GM12878 (cell line): ENCODE measurements at regions not wholly inside any gene's neighbourhood (a gene's known extent, or its start where the extent isn't known, plus 50 kb on each side); places are given as distances from the start of the nearest gene placed in this dataset.

Source experiments
- ATAC-seq: fragments of 200-7000 bp; cut with Tn5 transposase; 3 replicates; pipeline ENCODE4 v1.9.1; 2020; ENCODE audit warnings: mild to moderate bottlenecking, moderate library complexity
- BruUV-seq: library from RNA; stranded (reverse); fragments of 400-500 nt; replicated peaks from 2 replicates; lab custom pipeline; 2021; lab: Mats Ljungman, UMichigan
- CTCF ChIA-PET: fragments of 300-600 bp; sonication (Branson Sonifier 250); formaldehyde crosslinking; extraction: SDS; loops from one replicate; lab custom pipeline; 2021; ENCODE audit warnings: inconsistent platforms; lab: Yijun Ruan, JAX
- POLR2A ChIA-PET: fragments of 350-600 bp; formaldehyde crosslinking; extraction: SDS; loops from one replicate; lab custom pipeline; 2021; ENCODE audit warnings: inconsistent platforms; lab: Charles Lee
- RAD21 ChIA-PET: fragments of 300-600 bp; sonication (Branson Sonifier 250); formaldehyde crosslinking; loops from one replicate; lab custom pipeline; 2023; ENCODE audit warnings: antibody characterized with exemption; ENCODE audit not compliant: unreplicated experiment; lab: Charles Lee
- SMC1A ChIA-PET: fragments of 300-600 bp; sonication (Branson Sonifier 250); formaldehyde crosslinking; loops from one replicate; lab custom pipeline; 2023; ENCODE audit not compliant: unreplicated experiment, uncharacterized antibody; lab: Charles Lee
- DNase-seq: peaks from one replicate; pipeline ENCODE4 v3.0.0-alpha.2; 2011; ENCODE audit warnings: low read depth, low spot score
- FAIRE-seq: peaks from 3 replicates; lab custom pipeline; 2011; peaks lifted over from hg19 to GRCh38; lab: Jason Lieb, UNC
- H2AFZ ChIP-seq: 2 replicates; pipeline ENCODE4 v1.6.0; 2011; ENCODE audit warnings: low read depth, low read length, control low read depth; ENCODE audit not compliant: control insufficient read depth
- H3K27ac ChIP-seq: 2 replicates; pipeline ENCODE4 v1.5.1; 2011; ENCODE audit warnings: control low read depth; ENCODE audit not compliant: control insufficient read depth, insufficient read depth
- H3K27me3 ChIP-seq, 2 experiments: replicated peaks in 1 of 2; 2 replicates each; pipeline versions ENCODE4 v1.6.0 to v1.6.1; 2011; ENCODE audit warnings: low read length in 1 of 2; ENCODE audit not compliant: control insufficient read depth in 2 of 2, insufficient read depth in 2 of 2
- H3K36me3 ChIP-seq, 2 experiments: 2 replicates each; pipeline ENCODE4 v1.5.1; 2011; ENCODE audit warnings: low read length in 1 of 2; ENCODE audit not compliant: control insufficient read depth in 2 of 2, insufficient read depth in 2 of 2
- H3K4me1 ChIP-seq: 2 replicates; pipeline ENCODE4 v1.6.1; 2011; ENCODE audit warnings: mild to moderate bottlenecking, low read length, moderate library complexity, mixed read lengths; ENCODE audit not compliant: control insufficient read depth, insufficient read depth
- H3K4me2 ChIP-seq: 2 replicates; pipeline ENCODE4 v1.6.0; 2011; ENCODE audit warnings: control low read depth; ENCODE audit not compliant: control insufficient read depth, insufficient read depth
- H3K4me3 ChIP-seq: fragments of 200-600 bp; sonication (generic); 2 replicates; pipeline ENCODE4 v1.5.1; 2016
- H3K79me2 ChIP-seq: 2 replicates; pipeline ENCODE4 v1.6.0; 2011; ENCODE audit warnings: low read length; ENCODE audit not compliant: control insufficient read depth, insufficient read depth
- H3K9ac ChIP-seq: 2 replicates; pipeline ENCODE4 v1.8.0; 2011; ENCODE audit warnings: low read length, control low read depth, mixed read lengths; ENCODE audit not compliant: control insufficient read depth, insufficient read depth
- H3K9me3 ChIP-seq: replicated peaks from 3 replicates; pipeline ENCODE4 v1.5.1; 2011; ENCODE audit warnings: mild to moderate bottlenecking, low read length; ENCODE audit not compliant: control insufficient read depth, insufficient read depth
- H4K20me1 ChIP-seq: 2 replicates; pipeline ENCODE4 v1.6.0; 2011; ENCODE audit not compliant: control insufficient read depth, insufficient read depth
- BACH1 ChIP-seq: fragments of 450-650 bp; IDR thresholded peaks from 2 replicates; pipeline ENCODE4 v1.6.1; 2017; ENCODE audit warnings: mild to moderate bottlenecking, borderline replicate concordance
- ETV6 ChIP-seq, 2 experiments: fragments of 450-650 bp in 1 of 2; IDR thresholded peaks in 1 of 2; conservative IDR thresholded peaks in 1 of 2; 2 replicates each; pipeline ENCODE4 v1.6.1; 2014; ENCODE audit warnings: antibody characterized with exemption in 1 of 2, borderline replicate concordance in 1 of 2, low read depth in 1 of 2, mild to moderate bottlenecking in 1 of 2, moderate library complexity in 1 of 2
- IKZF1 ChIP-seq: fragments of 450-650 bp; conservative IDR thresholded peaks from 2 replicates; pipeline ENCODE4 v1.6.1; 2017; ENCODE audit warnings: antibody characterized with exemption, mild to moderate bottlenecking
- IKZF2 ChIP-seq, 2 experiments: fragments of 450-650 bp; IDR thresholded peaks; 2 replicates each; pipeline ENCODE4 v1.6.1; 2017; ENCODE audit warnings: mild to moderate bottlenecking in 2 of 2, moderate library complexity in 2 of 2
- IRF4 ChIP-seq: IDR thresholded peaks from 2 replicates; pipeline ENCODE4 v1.6.1; 2011; ENCODE audit warnings: low read depth, low read length
- JUNB ChIP-seq: IDR thresholded peaks from 2 replicates; pipeline ENCODE4 v1.6.1; 2016; ENCODE audit warnings: antibody characterized with exemption, mild to moderate bottlenecking
- KDM1A ChIP-seq: fragments of 200-600 bp; sonication (generic); IDR thresholded peaks from 2 replicates; pipeline ENCODE4 v1.6.1; 2016; ENCODE audit warnings: borderline replicate concordance
- MXI1 ChIP-seq: fragments of 150-350 bp; IDR thresholded peaks from 2 replicates; pipeline ENCODE4 v1.6.1; 2011; ENCODE audit warnings: low read depth, mild to moderate bottlenecking, inconsistent platforms, low read length, improper control_type of control experiment
- NBN ChIP-seq: fragments of 450-650 bp; IDR thresholded peaks from 2 replicates; pipeline ENCODE4 v1.6.1; 2016
- WRNIP1 ChIP-seq: IDR thresholded peaks from 2 replicates; pipeline ENCODE4 v1.6.1; 2011; ENCODE audit warnings: low read depth, low read length, improper control_type of control experiment, borderline replicate concordance
- YBX1 ChIP-seq: fragments of 450-650 bp; IDR thresholded peaks from 2 replicates; pipeline ENCODE4 v1.6.1; 2016; ENCODE audit warnings: antibody characterized with exemption
- ZNF217 ChIP-seq: fragments of 450-650 bp; IDR thresholded peaks from 2 replicates; pipeline ENCODE4 v1.6.1; 2017; ENCODE audit warnings: antibody characterized with exemption, mild to moderate bottlenecking
- WGBS: methylation state at CpG from one replicate; pipeline ENCODE4 v1.1.6; 2016; ENCODE audit warnings: low lambda C conversion rate; ENCODE audit not compliant: insufficient replicate concordance, insufficient coverage; ENCODE audit errors: missing lambda C conversion rate; 5-methylcytosine and 5-hydroxymethylcytosine counted together
- in situ Hi-C: fragments of 300-500 bp; cut with MboI; formaldehyde crosslinking; loops from 9 replicates; pipeline ENCODE4 v1.14.3; 2018; ENCODE audit warnings: mixed read lengths
- intact Hi-C: fragments of 100-400 bp; cut with micrococcal nuclease; formaldehyde crosslinking; loops from one replicate; pipeline ENCODE4 v1.14.2; 2022; ENCODE audit not compliant: unreplicated experiment
- TF ChIP-seq, protein P1 (sequence below): IDR thresholded peaks from 2 replicates; pipeline ENCODE4 v1.6.1; 2012; ENCODE audit warnings: low read depth, low read length, improper control_type of control experiment
- TF ChIP-seq, protein P2 (sequence below): IDR thresholded peaks from 2 replicates; pipeline ENCODE4 v1.6.1; 2012; ENCODE audit warnings: low read length, inconsistent platforms
- TF ChIP-seq, protein P3 (sequence below): fragments of 450-650 bp; IDR thresholded peaks from 2 replicates; pipeline ENCODE4 v1.6.1; 2017; ENCODE audit warnings: antibody characterized with exemption, mild to moderate bottlenecking, moderate library complexity

DNA sequence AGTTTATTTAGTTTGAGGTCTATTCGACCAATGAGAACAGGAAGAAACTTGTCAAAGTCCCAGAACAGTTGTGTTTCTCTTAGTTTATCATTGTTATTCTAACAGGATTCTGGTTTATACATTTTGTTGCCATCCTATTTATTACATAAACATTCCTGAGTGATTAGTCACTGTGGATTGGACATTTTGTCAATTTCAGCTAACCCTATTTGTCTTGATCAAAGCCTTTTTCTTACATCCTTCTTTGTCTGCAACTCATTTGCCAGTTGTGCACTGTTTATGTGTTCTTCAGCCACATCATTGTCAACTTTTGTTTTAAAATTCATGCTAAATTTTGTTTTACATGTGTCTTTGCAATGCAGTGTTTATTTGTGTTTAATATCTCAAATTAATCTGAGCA is 886.0 kb upstream of the SLC10A2 start:
- ChIA-PET CTCF (no interaction called here), POLR2A (no interaction called here), SMC1A (no interaction called here), RAD21 (no interaction called here)
- WGBS, result 0% methylated on average over 1 of the region's 1 CpG
- Histone ChIP-seq H3K4me3 (no peak overlapping the region), H3K9ac (no peak overlapping the region), H3K36me3 (no peaks in the 10 kb centered on the region), H2AFZ (no peak overlapping the region), H4K20me1 (no peaks in the 10 kb centered on the region), H3K27ac (no peak overlapping the region), H3K4me1 (no peaks in the 10 kb centered on the region), H3K9me3 (no peaks in the 10 kb centered on the region), H3K79me2 (no peaks in the 10 kb centered on the region), H3K27me3 (no peaks in the 10 kb centered on the region), H3K4me2 (no peak overlapping the region)
- in situ Hi-C loops, result no loop called here
- no TSS peak for BruUV-seq
- ATAC-seq (no peak), DNase-seq (no peak), FAIRE-seq (no peak)
- intact Hi-C loops, result no loop called here
- TF ChIP-seq BACH1, result no peak
- no peak for TF ChIP-seq KDM1A
- TF ChIP-seq, protein P1, sequence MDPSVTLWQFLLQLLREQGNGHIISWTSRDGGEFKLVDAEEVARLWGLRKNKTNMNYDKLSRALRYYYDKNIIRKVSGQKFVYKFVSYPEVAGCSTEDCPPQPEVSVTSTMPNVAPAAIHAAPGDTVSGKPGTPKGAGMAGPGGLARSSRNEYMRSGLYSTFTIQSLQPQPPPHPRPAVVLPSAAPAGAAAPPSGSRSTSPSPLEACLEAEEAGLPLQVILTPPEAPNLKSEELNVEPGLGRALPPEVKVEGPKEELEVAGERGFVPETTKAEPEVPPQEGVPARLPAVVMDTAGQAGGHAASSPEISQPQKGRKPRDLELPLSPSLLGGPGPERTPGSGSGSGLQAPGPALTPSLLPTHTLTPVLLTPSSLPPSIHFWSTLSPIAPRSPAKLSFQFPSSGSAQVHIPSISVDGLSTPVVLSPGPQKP, result no peak
- no peak for TF ChIP-seq IKZF2 (IDR thresholded peaks at IDR 0.05)
- no peak for TF ChIP-seq IKZF1
- TF ChIP-seq IRF4, result no peak

DNA sequence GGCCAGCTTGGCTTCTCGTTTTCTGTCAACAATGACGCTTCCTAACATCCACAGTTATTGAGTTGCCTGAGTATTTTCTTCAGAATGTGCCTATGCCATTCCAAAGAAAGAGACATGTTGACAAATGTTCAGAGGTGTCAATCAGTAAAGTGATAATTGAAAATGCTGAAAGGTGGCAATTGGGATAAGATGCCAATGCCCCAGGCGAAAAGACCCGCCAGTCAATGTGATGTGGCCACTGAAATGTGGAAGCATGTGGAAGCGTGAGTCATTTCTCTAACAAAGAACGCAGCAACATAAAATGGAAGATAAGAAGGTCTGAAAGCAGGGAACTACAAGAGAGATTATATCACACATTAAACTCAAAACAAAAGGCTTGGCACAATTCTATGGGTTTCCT is 882.2 kb upstream of the SLC10A2 start:
- no peak for DNase-seq
- Histone ChIP-seq H3K27me3 (no peaks in the 10 kb centered on the region), H3K36me3 (no peaks in the 10 kb centered on the region), H3K79me2 (no peaks in the 10 kb centered on the region), H3K27ac (no peak overlapping the region), H3K9ac (no peak overlapping the region), H2AFZ (no peak overlapping the region), H3K4me1 (no peaks in the 10 kb centered on the region), H4K20me1 (no peaks in the 10 kb centered on the region), H3K4me3 (no peak overlapping the region), H3K9me3 (no peaks in the 10 kb centered on the region), H3K4me2 (no peak overlapping the region)
- no TSS peak for BruUV-seq
- WGBS, result 10% methylated on average over 6 of the region's 6 CpGs
- ChIA-PET RAD21 (no interaction called here), SMC1A (no interaction called here), POLR2A (no interaction called here), CTCF (no interaction called here)
- ATAC-seq, result no peak
- intact Hi-C loops, result no loop called here
- in situ Hi-C loops, result no loop called here
- FAIRE-seq, result no peak
- TF ChIP-seq NBN (no peak), WRNIP1 (no peak), MXI1 (no peak), YBX1 (no peak), ZNF217 (no peak), ETV6 (conservative IDR thresholded peaks at IDR 0.05 in 1 of 2, IDR thresholded peaks at IDR 0.05 in 1 of 2; ENCODE audit: borderline replicate concordance in 1 of 2, low read depth in 1 of 2) (no peak), JUNB (no peak)
- TF ChIP-seq, protein P2, sequence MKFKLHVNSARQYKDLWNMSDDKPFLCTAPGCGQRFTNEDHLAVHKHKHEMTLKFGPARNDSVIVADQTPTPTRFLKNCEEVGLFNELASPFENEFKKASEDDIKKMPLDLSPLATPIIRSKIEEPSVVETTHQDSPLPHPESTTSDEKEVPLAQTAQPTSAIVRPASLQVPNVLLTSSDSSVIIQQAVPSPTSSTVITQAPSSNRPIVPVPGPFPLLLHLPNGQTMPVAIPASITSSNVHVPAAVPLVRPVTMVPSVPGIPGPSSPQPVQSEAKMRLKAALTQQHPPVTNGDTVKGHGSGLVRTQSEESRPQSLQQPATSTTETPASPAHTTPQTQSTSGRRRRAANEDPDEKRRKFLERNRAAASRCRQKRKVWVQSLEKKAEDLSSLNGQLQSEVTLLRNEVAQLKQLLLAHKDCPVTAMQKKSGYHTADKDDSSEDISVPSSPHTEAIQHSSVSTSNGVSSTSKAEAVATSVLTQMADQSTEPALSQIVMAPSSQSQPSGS, result no peak
- TF ChIP-seq, protein P3, sequence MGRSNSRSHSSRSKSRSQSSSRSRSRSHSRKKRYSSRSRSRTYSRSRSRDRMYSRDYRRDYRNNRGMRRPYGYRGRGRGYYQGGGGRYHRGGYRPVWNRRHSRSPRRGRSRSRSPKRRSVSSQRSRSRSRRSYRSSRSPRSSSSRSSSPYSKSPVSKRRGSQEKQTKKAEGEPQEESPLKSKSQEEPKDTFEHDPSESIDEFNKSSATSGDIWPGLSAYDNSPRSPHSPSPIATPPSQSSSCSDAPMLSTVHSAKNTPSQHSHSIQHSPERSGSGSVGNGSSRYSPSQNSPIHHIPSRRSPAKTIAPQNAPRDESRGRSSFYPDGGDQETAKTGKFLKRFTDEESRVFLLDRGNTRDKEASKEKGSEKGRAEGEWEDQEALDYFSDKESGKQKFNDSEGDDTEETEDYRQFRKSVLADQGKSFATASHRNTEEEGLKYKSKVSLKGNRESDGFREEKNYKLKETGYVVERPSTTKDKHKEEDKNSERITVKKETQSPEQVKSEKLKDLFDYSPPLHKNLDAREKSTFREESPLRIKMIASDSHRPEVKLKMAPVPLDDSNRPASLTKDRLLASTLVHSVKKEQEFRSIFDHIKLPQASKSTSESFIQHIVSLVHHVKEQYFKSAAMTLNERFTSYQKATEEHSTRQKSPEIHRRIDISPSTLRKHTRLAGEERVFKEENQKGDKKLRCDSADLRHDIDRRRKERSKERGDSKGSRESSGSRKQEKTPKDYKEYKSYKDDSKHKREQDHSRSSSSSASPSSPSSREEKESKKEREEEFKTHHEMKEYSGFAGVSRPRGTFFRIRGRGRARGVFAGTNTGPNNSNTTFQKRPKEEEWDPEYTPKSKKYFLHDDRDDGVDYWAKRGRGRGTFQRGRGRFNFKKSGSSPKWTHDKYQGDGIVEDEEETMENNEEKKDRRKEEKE, result no peak
